SIG-M5 treated with dmso at 0.1 percent for 504 hours (cell line): ENCODE measurements at regions not wholly inside any gene's neighbourhood (a gene's known extent, or its start where the extent isn't known, plus 50 kb on each side); places are given as distances from the start of the nearest gene placed in this dataset.
"Not testable (repeated sequence)": the region's sequence is repeated elsewhere in the genome, so short reads cannot be mapped to it uniquely, and the experiment has no call there.

Experiments
- DNase-seq: peaks from one replicate; lab custom pipeline; 2025; ENCODE audit not compliant: unreplicated experiment; lab: John Stamatoyannopoulos, UW

GRCh38 chr11:23320131-23320530, 459.9 kb upstream of the CCDC179 start:
- DNase-seq = no peak

GRCh38 chr11:23335586-23335985, 475.3 kb upstream of the CCDC179 start:
- DNase-seq = not testable (repeated sequence)

GRCh38 chr11:23336961-23337360, 476.7 kb upstream of the CCDC179 start:
- DNase-seq = no peak

GRCh38 chr11:23353611-23354010, 493.3 kb upstream of the CCDC179 start:
- no peak for DNase-seq

GRCh38 chr11:23359297-23359696, 499.0 kb upstream of the CCDC179 start:
- DNase-seq = peak; percentile 2

- DNase-seq = no peak
Measured at GRCh38 chr11:23364076-23364475, 503.8 kb upstream of the CCDC179 start.

- DNase-seq = no peak
Measured at GRCh38 chr11:23370580-23371275, 510.5 kb upstream of the CCDC179 start.

GRCh38 chr11:23377909-23378308, 517.6 kb upstream of the CCDC179 start:
- no peak for DNase-seq

GRCh38 chr11:23391031-23391430, 530.8 kb upstream of the CCDC179 start:
- DNase-seq = no peak

GRCh38 chr11:23398052-23398451, 537.8 kb upstream of the CCDC179 start:
- DNase-seq = no peak

- DNase-seq = no peak
Measured at GRCh38 chr11:23399995-23400394, 539.7 kb upstream of the CCDC179 start.

- DNase-seq = no peak
Measured at GRCh38 chr11:23403210-23404185, 543.2 kb upstream of the CCDC179 start.

- DNase-seq = no peak
Measured at GRCh38 chr11:23404225-23405160, 544.2 kb upstream of the CCDC179 start.

- no peak for DNase-seq
Measured at GRCh38 chr11:23405350-23405937, 545.2 kb upstream of the CCDC179 start.

GRCh38 chr11:23406131-23406819, 546.0 kb upstream of the CCDC179 start:
- no peak for DNase-seq

GRCh38 chr11:23413057-23413456, 552.8 kb upstream of the CCDC179 start:
- no peak for DNase-seq

GRCh38 chr11:23423104-23423503, 562.8 kb upstream of the CCDC179 start:
- no peak for DNase-seq

- no peak for DNase-seq
Measured at GRCh38 chr11:23423656-23424055, 563.4 kb upstream of the CCDC179 start.

- no peak for DNase-seq
Measured at GRCh38 chr11:23425381-23425780, 565.1 kb upstream of the CCDC179 start.

- DNase-seq = no peak
Measured at GRCh38 chr11:23429569-23429968, 569.3 kb upstream of the CCDC179 start.
